Kidney (tissue), 13 donors: ENCODE measurements at regions not wholly inside any gene's neighbourhood (a gene's known extent, or its start where the extent isn't known, plus 50 kb on each side); places are given as distances from the start of the nearest gene placed in this dataset.

Experiments
- DNase-seq, 5 donors: peaks; one replicate each; pipeline ENCODE4 v3.0.0-alpha.2; 2013 to 2020
- FAIRE-seq: peaks from 2 replicates; lab custom pipeline; 2012; peaks lifted over from hg19 to GRCh38; lab: Jason Lieb, UNC
- H3K27ac ChIP-seq, 2 donors: one replicate each; pipeline ENCODE4 v1.7.0; 2013; ENCODE audit warnings: low read depth in 2 of 2, low read length in 2 of 2, inconsistent platforms in 1 of 2
- H3K27me3 ChIP-seq: one replicate; pipeline ENCODE4 v1.7.1; 2013; ENCODE audit warnings: low read length, inconsistent platforms; ENCODE audit not compliant: control insufficient read depth, insufficient read depth
- H3K36me3 ChIP-seq, 3 donors: one replicate each; pipeline versions ENCODE4 v1.7.0 to v1.7.1; 2013; ENCODE audit warnings: low read length in 3 of 3, control low read depth in 1 of 3, inconsistent platforms in 1 of 3; ENCODE audit not compliant: insufficient read depth in 3 of 3, control insufficient read depth in 2 of 3
- H3K4me1 ChIP-seq, 3 donors: one replicate each; pipeline versions ENCODE4 v1.7.0 to v1.7.1; 2013; ENCODE audit warnings: low read length in 3 of 3, inconsistent platforms in 1 of 3, low read depth in 1 of 3; ENCODE audit not compliant: control insufficient read depth in 2 of 3, insufficient read depth in 2 of 3
- H3K4me3 ChIP-seq, 3 donors: one replicate each; pipeline versions ENCODE4 v1.7.0 to v1.8.1; 2013; ENCODE audit warnings: low read length in 3 of 3, control low read depth in 1 of 3, inconsistent platforms in 1 of 3
- H3K9ac ChIP-seq, 3 donors: one replicate each; pipeline versions ENCODE4 v1.7.0 to v1.7.1; 2013; ENCODE audit warnings: low read length in 3 of 3, control low read depth in 1 of 3, inconsistent platforms in 1 of 3
- H3K9me3 ChIP-seq, 3 donors: one replicate each; pipeline versions ENCODE4 v1.7.0 to v1.7.1; 2013; ENCODE audit warnings: low read length in 3 of 3, control low read depth in 1 of 3, inconsistent platforms in 1 of 3; ENCODE audit not compliant: control insufficient read depth in 2 of 3, insufficient read depth in 1 of 3
- CTCF ChIP-seq: IDR thresholded peaks from 3 replicates; pipeline ENCODE4 v1.5.1; 2012; ENCODE audit warnings: mild to moderate bottlenecking, moderate library complexity, borderline replicate concordance; ENCODE audit not compliant: insufficient read depth; ENCODE audit errors: extremely low read depth
- intact Hi-C: fragments of 100-400 bp; cut with DNase I; formaldehyde crosslinking; loops from one replicate; pipeline ENCODE4 v1.11.1; 2022
- donor health status: control.
- donor health status: control.
- donor health status: control.
- donor health status: control.
- donor health status: control.
- donor health status: DM: yes; HTN: yes; CAD: no.
- donor health status: Normal renal cell carcinoma (clear cell type).

GRCh38 chr21:41561701-41562100, 53.7 kb upstream of the TMPRSS2 start:
- DNase-seq, result no peak
- intact Hi-C loops, result no loop called here
- Histone ChIP-seq H3K9me3 (no peaks in the 10 kb centered on the region), H3K9ac (no peak overlapping the region), H3K36me3 (no peaks in the 10 kb centered on the region), H3K4me1 (peaks cover 0 to 5% (median 4%) of the 10 kb centered on the region in 3 donors), H3K27ac (peak overlapping the region in 1 of 2 donors; percentile 34), H3K27me3 (no peaks in the 10 kb centered on the region), H3K4me3 (no peak overlapping the region)
- no peak for TF ChIP-seq CTCF
- FAIRE-seq, result no peak

GRCh38 chr21:41560661-41561158, 52.8 kb upstream of the TMPRSS2 start:
- TF ChIP-seq CTCF, result no peak
- DNase-seq, result peak in 1 of 5 donors; percentile 39
- FAIRE-seq, result no peak
- no peak overlapping the region for H3K27ac ChIP-seq
- H3K9ac ChIP-seq, result no peak overlapping the region
- H3K4me3 ChIP-seq, result no peak overlapping the region
- intact Hi-C loops, result no loop called here
- no peaks in the 10 kb centered on the region for H3K36me3 ChIP-seq
- H3K9me3 ChIP-seq, result no peaks in the 10 kb centered on the region
- H3K4me1 ChIP-seq, result peaks cover 0 to 5% (median 4%) of the 10 kb centered on the region in 3 donors
- H3K27me3 ChIP-seq, result no peaks in the 10 kb centered on the region

GRCh38 chr21:41559658-41560631, 52.0 kb upstream of the TMPRSS2 start:
- peak in 1 of 5 donors; percentile 16 for DNase-seq
- Histone ChIP-seq H3K36me3 (no peaks in the 10 kb centered on the region), H3K9me3 (no peaks in the 10 kb centered on the region), H3K27me3 (no peaks in the 10 kb centered on the region), H3K4me3 (no peak overlapping the region), H3K4me1 (peaks cover 0 to 5% (median 4%) of the 10 kb centered on the region in 3 donors), H3K9ac (no peak overlapping the region), H3K27ac (no peak overlapping the region)
- TF ChIP-seq CTCF, result no peak
- FAIRE-seq, result no peak
- intact Hi-C loops, result no loop called here
